ENCODE measurements at regions not wholly inside any gene's neighbourhood (a gene's known extent, or its start where the extent isn't known, plus 50 kb on each side); places are given as distances from the start of the nearest gene placed in this dataset.
"Not testable (repeated sequence)": the region's sequence is repeated elsewhere in the genome, so short reads cannot be mapped to it uniquely, and the experiment has no call there.

DNA sequence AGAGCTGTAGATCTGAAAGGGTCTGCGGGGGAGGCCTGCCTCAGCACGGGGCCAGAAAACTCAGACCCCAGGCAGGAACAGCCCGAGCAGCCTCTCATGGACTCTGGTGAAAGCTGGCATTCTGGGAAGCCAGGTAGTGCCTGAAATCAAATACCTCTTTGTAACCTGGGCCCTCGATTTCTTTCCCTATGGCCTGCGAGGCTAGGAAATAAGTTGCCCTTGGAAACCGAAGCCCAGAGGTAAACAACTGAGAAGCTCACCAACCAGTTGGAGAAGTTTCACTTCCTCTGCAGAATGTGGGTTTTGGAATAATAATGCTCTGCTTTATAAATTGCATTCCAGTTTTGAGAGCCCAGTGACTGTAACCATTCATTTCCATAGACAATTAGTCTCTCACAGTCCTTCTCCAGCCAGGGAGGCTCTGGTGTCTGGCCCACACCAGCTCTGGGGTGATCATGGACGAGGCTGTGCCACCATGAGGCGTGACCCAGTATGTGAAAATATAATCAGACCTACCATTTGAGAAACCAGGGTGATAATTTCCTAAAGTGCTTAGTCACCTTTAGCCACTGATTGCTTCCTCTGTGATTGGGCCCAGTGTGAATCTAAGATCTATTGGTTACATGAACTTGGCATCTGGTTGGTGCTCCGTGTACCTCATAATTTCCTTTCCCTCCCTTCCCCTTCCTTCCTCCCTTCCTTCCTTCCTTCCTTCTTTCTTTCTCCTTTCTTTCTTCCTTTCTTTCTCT, 133.1 kb upstream of the PELI1 start:
- no peak overlapping the region for H3K9ac ChIP-seq (ENCODE audit: low read depth in 1 of 2, low read length in 2 of 2)
- H3K27me3 ChIP-seq (ENCODE audit: control insufficient read depth in 1 of 2, insufficient read depth in 2 of 2, low read length in 2 of 2), result no peaks in the 10 kb centered on the region
- no peaks in the 10 kb centered on the region for H3K9me3 ChIP-seq (ENCODE audit: control insufficient read depth in 1 of 2, low read length in 2 of 2)
- H3K27ac ChIP-seq (ENCODE audit: low read depth, low read length), result peak overlapping the region; percentile 10
- no peaks in the 10 kb centered on the region for H3K36me3 ChIP-seq (ENCODE audit: control insufficient read depth in 1 of 2, insufficient read depth in 2 of 2, low read length in 2 of 2)
- peaks cover 23 to 30% of the 10 kb centered on the region in 2 donors for H3K4me1 ChIP-seq (ENCODE audit: control insufficient read depth in 1 of 2, insufficient read depth in 2 of 2, low read length in 2 of 2)
- H3K4me3 ChIP-seq (ENCODE audit: low read depth in 1 of 2, low read length in 2 of 2), result no peak overlapping the region

DNA sequence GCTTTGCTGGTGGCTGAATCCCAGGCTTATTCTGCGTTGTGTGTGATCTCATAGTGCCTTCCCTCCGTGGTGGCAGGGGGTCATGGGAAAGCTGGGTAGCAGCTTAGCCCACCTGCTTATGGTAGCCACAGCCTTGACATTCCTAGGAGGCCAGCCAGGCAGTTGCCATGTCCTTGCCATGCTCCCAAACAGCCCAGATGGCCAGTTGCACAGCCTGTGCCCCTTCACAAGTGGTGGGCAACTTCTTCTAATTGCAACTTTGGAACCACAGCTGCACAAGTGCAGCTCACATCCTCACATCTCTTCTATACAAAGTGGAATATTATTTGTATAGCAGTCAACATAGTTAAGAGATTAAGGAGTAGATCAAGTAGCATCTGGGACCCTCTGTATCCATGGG, 136.6 kb upstream of the PELI1 start:
- not testable (repeated sequence) for H3K9ac ChIP-seq (ENCODE audit: low read depth in 1 of 2, low read length in 2 of 2); H3K9me3 ChIP-seq (ENCODE audit: control insufficient read depth in 1 of 2, low read length in 2 of 2); H3K4me3 ChIP-seq (ENCODE audit: low read depth in 1 of 2, low read length in 2 of 2); H3K36me3 ChIP-seq (ENCODE audit: control insufficient read depth in 1 of 2, insufficient read depth in 2 of 2, low read length in 2 of 2); H3K27me3 ChIP-seq (ENCODE audit: control insufficient read depth in 1 of 2, insufficient read depth in 2 of 2, low read length in 2 of 2); H3K27ac ChIP-seq (ENCODE audit: low read depth, low read length)
- peaks cover 7 to 28% of the 10 kb centered on the region in 2 donors for H3K4me1 ChIP-seq (ENCODE audit: control insufficient read depth in 1 of 2, insufficient read depth in 2 of 2, low read length in 2 of 2)

DNA sequence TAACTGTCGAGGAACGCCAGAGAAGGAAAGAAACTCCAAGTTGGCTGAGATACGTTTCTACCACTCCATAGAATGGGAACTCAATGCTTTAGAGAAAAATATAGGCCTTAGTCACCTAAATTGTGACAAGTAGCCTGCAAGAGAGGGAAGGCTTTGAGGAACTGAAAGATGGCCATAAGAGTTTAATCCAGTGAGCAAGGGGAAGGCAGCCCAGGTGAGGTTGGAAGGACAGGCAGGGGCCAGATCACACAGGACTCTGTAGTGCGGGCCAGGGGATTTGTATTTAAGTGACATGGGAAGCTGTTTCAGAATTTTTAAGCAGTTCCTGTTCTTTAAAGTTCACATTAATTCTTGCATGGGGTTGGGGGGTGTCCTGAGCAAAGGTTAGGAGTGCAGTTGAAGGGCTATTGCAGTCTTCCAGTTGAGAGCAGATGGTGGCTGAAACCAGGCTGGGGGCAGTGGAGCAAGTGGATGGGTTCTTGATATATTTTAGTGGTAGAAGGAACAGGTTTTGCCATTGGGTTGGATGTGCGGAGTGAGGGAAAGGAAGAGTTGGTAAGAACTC, 138.9 kb upstream of the PELI1 start:
- Histone ChIP-seq H3K4me3 (ENCODE audit: low read depth in 1 of 2, low read length in 2 of 2) (peak overlapping the region; percentile 40 to 51), H3K9me3 (ENCODE audit: control insufficient read depth in 1 of 2, low read length in 2 of 2) (no peaks in the 10 kb centered on the region), H3K27ac (ENCODE audit: low read depth, low read length) (peak overlapping the region; percentile 16), H3K36me3 (ENCODE audit: control insufficient read depth in 1 of 2, insufficient read depth in 2 of 2, low read length in 2 of 2) (no peaks in the 10 kb centered on the region), H3K9ac (ENCODE audit: low read depth in 1 of 2, low read length in 2 of 2) (no peak overlapping the region), H3K27me3 (ENCODE audit: control insufficient read depth in 1 of 2, insufficient read depth in 2 of 2, low read length in 2 of 2) (no peaks in the 10 kb centered on the region), H3K4me1 (ENCODE audit: control insufficient read depth in 1 of 2, insufficient read depth in 2 of 2, low read length in 2 of 2) (peaks cover 7 to 16% of the 10 kb centered on the region in 2 donors)

DNA sequence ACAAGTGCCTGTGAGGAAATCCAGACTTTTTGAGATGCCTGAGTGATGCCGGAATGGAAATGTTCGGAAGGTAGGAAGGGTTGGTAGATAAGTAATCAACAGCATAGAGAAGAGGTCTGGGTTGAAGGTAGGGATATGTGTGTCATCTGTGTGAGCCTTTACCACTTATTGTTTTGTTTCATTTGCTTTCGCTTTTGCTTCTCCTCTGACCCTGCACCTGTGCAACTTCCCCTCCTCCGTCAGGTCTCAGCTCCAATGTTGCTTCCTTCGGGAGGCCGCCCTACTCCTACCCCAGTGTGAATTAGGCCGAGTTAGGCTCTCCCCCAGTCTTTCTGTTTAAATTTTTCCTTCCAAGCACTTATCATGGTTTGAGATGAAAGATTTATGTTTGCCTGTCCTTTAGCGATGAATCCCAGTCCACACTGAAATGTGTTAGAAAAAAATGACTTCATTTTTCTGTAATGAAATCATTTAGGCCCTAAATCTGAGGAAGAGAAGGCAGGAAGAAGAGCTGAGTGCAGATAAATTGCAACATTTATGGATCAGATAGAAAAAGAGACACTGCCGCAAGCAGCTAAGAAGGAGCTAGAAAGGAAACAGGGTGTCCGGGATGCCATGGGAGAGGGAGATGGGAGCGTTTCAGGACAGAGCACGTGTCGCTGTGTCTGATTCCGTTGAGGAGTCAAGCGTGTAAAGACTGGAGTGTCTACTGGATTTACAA, 139.6 kb upstream of the PELI1 start:
- Histone ChIP-seq H3K4me3 (ENCODE audit: low read depth in 1 of 2, low read length in 2 of 2) (peak overlapping the region; percentile 40 to 51), H3K9ac (ENCODE audit: low read depth in 1 of 2, low read length in 2 of 2) (no peak overlapping the region), H3K9me3 (ENCODE audit: control insufficient read depth in 1 of 2, low read length in 2 of 2) (no peaks in the 10 kb centered on the region), H3K4me1 (ENCODE audit: control insufficient read depth in 1 of 2, insufficient read depth in 2 of 2, low read length in 2 of 2) (peaks cover 7 to 16% of the 10 kb centered on the region in 2 donors), H3K27ac (ENCODE audit: low read depth, low read length) (peak overlapping the region; percentile 16), H3K36me3 (ENCODE audit: control insufficient read depth in 1 of 2, insufficient read depth in 2 of 2, low read length in 2 of 2) (no peaks in the 10 kb centered on the region), H3K27me3 (ENCODE audit: control insufficient read depth in 1 of 2, insufficient read depth in 2 of 2, low read length in 2 of 2) (no peaks in the 10 kb centered on the region)

DNA sequence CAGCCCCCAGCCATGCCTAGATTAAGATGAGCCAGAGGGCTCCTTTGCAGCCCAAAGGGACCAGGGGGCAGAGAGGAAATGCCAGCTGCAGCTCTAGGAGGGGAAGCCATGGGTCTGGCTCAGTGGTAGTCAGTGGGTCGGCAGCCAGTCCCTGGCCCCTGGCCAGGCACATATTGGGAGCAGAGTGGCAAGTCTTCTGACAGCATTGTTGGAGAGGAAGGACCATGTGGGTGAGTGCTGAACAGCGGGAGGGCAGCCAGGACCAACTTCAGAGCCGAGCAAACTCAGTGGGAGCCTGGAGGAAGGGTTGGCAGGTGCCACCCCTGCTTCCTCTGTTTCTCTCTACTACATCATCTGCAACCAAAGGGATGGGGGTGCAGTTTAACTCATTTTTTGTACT, 140.5 kb upstream of the PELI1 start:
- Histone ChIP-seq H3K36me3 (ENCODE audit: control insufficient read depth in 1 of 2, insufficient read depth in 2 of 2, low read length in 2 of 2) (no peaks in the 10 kb centered on the region), H3K4me3 (ENCODE audit: low read depth in 1 of 2, low read length in 2 of 2) (no peak overlapping the region), H3K4me1 (ENCODE audit: control insufficient read depth in 1 of 2, insufficient read depth in 2 of 2, low read length in 2 of 2) (peaks cover 7 to 16% of the 10 kb centered on the region in 2 donors), H3K27me3 (ENCODE audit: control insufficient read depth in 1 of 2, insufficient read depth in 2 of 2, low read length in 2 of 2) (no peaks in the 10 kb centered on the region), H3K9ac (ENCODE audit: low read depth in 1 of 2, low read length in 2 of 2) (no peak overlapping the region), H3K9me3 (ENCODE audit: control insufficient read depth in 1 of 2, low read length in 2 of 2) (no peaks in the 10 kb centered on the region), H3K27ac (ENCODE audit: low read depth, low read length) (no peak overlapping the region)

DNA sequence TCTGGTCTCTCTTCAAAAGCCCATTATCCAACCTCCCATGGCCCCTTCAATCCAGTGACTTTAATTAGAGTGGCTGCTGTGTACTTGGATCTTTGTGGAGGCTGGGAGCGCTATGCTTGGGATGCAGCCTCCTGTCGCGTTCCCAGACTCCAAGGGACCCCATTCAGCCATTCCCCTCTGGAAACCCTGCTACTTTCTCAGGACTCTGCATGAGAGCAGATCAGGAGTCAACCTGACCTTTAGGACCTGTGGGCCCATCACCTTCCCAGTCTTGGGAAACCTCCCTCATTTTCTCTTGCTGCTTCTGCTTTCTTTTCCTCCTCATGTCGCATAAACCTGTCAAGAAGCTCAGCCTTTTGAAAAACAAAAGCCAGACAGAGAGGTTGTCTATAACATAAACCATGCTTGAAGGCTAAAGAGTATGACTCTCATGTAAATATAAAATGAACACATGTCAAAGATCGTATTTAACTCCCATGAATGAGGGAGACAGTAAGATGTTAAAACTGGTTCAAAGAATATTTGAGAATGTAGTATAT, 143.1 kb upstream of the PELI1 start:
- no peak overlapping the region for H3K27ac ChIP-seq (ENCODE audit: low read depth, low read length)
- H3K27me3 ChIP-seq (ENCODE audit: control insufficient read depth in 1 of 2, insufficient read depth in 2 of 2, low read length in 2 of 2), result no peaks in the 10 kb centered on the region
- no peak overlapping the region for H3K4me3 ChIP-seq (ENCODE audit: low read depth in 1 of 2, low read length in 2 of 2)
- no peaks in the 10 kb centered on the region for H3K36me3 ChIP-seq (ENCODE audit: control insufficient read depth in 1 of 2, insufficient read depth in 2 of 2, low read length in 2 of 2)
- peaks cover 7 to 16% of the 10 kb centered on the region in 2 donors for H3K4me1 ChIP-seq (ENCODE audit: control insufficient read depth in 1 of 2, insufficient read depth in 2 of 2, low read length in 2 of 2)
- H3K9me3 ChIP-seq (ENCODE audit: control insufficient read depth in 1 of 2, low read length in 2 of 2), result no peaks in the 10 kb centered on the region
- no peak overlapping the region for H3K9ac ChIP-seq (ENCODE audit: low read depth in 1 of 2, low read length in 2 of 2)

DNA sequence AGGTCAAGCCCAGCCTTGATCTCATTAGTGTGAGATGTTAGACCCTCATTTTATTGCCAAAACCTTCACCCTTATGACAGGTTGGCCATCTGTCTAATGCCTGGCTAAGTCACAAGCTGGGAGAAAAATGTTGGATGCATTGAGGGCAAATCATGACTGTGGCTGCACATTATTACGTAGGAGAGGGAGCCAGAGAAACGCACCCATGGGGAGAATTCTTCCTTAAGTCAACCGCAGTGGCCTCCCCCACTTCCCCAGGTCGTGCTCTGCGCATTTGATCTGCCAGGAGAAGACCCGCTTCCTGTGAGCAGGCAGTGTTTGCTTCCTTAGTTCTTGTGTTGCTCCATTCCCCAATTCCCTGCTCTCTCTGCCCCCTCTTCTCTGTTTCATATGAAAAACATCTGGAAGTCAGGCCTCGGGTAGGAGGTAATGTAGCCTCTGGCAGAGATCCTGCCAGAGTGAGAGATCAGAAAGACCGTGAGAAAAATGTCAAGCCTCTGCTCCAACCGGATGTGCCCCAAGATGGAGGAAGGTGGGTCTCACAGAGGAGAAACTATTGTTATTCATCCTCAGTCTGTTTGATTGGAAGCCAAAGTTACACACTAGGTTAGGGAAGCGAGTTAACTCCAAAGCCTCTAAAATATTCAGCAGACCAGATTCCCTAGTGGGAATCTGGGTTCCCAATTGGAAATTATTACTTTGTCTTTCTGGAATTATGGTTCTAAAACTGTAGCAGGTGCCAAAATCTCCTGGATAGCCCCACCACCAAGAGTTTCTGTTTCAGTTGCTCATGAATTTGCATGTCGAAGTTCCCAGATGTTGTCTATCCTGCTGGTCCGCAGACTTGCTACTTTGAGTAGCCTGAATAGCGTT, 144.3 kb upstream of the PELI1 start:
- H3K36me3 ChIP-seq (ENCODE audit: control insufficient read depth in 1 of 2, insufficient read depth in 2 of 2, low read length in 2 of 2), result no peaks in the 10 kb centered on the region
- H3K4me1 ChIP-seq (ENCODE audit: control insufficient read depth in 1 of 2, insufficient read depth in 2 of 2, low read length in 2 of 2), result peaks cover under 1 to 9% of the 10 kb centered on the region in 2 donors
- no peaks in the 10 kb centered on the region for H3K9me3 ChIP-seq (ENCODE audit: control insufficient read depth in 1 of 2, low read length in 2 of 2)
- no peak overlapping the region for H3K4me3 ChIP-seq (ENCODE audit: low read depth in 1 of 2, low read length in 2 of 2)
- H3K27me3 ChIP-seq (ENCODE audit: control insufficient read depth in 1 of 2, insufficient read depth in 2 of 2, low read length in 2 of 2), result no peaks in the 10 kb centered on the region
- no peak overlapping the region for H3K9ac ChIP-seq (ENCODE audit: low read depth in 1 of 2, low read length in 2 of 2)
- no peak overlapping the region for H3K27ac ChIP-seq (ENCODE audit: low read depth, low read length)

DNA sequence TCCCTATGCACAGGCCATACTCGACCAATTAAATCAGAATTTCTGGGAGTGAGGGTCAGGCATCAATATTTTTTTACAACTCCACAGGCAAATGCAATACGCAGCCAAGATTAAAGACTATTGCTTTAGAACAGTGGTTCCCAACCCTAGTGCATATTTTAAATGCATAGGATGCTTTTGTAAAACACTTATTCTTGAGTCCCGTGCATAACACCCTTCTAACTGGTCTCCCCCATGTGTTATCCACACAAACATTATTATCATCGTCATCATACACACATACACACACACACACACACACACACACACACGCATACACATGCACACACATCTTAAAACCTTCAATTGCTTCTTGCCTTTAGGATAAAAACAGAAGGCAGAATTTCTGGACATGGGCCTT, 145.0 kb upstream of the PELI1 start:
- no peak overlapping the region for H3K27ac ChIP-seq (ENCODE audit: low read depth, low read length)
- no peaks in the 10 kb centered on the region for H3K9me3 ChIP-seq (ENCODE audit: control insufficient read depth in 1 of 2, low read length in 2 of 2)
- peaks cover 0 to 2% of the 10 kb centered on the region in 2 donors for H3K4me1 ChIP-seq (ENCODE audit: control insufficient read depth in 1 of 2, insufficient read depth in 2 of 2, low read length in 2 of 2)
- no peak overlapping the region for H3K4me3 ChIP-seq (ENCODE audit: low read depth in 1 of 2, low read length in 2 of 2)
- H3K9ac ChIP-seq (ENCODE audit: low read depth in 1 of 2, low read length in 2 of 2), result no peak overlapping the region
- H3K36me3 ChIP-seq (ENCODE audit: control insufficient read depth in 1 of 2, insufficient read depth in 2 of 2, low read length in 2 of 2), result no peaks in the 10 kb centered on the region
- H3K27me3 ChIP-seq (ENCODE audit: control insufficient read depth in 1 of 2, insufficient read depth in 2 of 2, low read length in 2 of 2), result no peaks in the 10 kb centered on the region

DNA sequence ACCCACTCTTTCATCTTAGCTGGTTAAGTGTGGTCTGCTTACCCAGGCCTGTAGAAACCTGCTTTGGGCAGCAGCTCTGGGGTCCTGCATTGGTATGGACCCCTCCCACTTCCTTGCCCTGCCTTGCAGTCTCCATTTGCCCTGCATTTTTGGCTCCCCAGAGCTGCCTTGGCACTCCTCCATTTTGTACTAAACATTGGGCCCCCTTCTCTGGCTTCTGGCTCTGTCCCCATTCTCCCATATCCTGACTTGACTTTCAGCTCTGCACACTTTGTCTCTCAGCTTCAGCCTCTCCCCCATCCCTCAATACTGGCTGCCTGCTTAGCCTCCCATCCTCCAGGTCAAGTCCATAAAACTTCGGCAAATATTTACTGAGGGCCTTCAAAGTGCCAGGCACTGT, 145.5 kb upstream of the PELI1 start:
- Histone ChIP-seq H3K4me3 (ENCODE audit: low read depth in 1 of 2, low read length in 2 of 2) (no peak overlapping the region), H3K9me3 (ENCODE audit: control insufficient read depth in 1 of 2, low read length in 2 of 2) (no peaks in the 10 kb centered on the region), H3K9ac (ENCODE audit: low read depth in 1 of 2, low read length in 2 of 2) (no peak overlapping the region), H3K36me3 (ENCODE audit: control insufficient read depth in 1 of 2, insufficient read depth in 2 of 2, low read length in 2 of 2) (no peaks in the 10 kb centered on the region), H3K27ac (ENCODE audit: low read depth, low read length) (no peak overlapping the region), H3K27me3 (ENCODE audit: control insufficient read depth in 1 of 2, insufficient read depth in 2 of 2, low read length in 2 of 2) (no peaks in the 10 kb centered on the region), H3K4me1 (ENCODE audit: control insufficient read depth in 1 of 2, insufficient read depth in 2 of 2, low read length in 2 of 2) (no peaks in the 10 kb centered on the region)
